DMS 273 (cell line): ENCODE measurements at regions not wholly inside any gene's neighbourhood (a gene's known extent, or its start where the extent isn't known, plus 50 kb on each side); places are given as distances from the start of the nearest gene placed in this dataset.
A peak's percentile ranks its signal among the peaks of the same experiment; 100 is the strongest.
"Not testable (repeated sequence)": the region's sequence is repeated elsewhere in the genome, so short reads cannot be mapped to it uniquely, and the experiment has no call there.

Experiments
- DNase-seq: peaks from one replicate; lab custom pipeline; 2025; ENCODE audit not compliant: unreplicated experiment; lab: John Stamatoyannopoulos, UW

GRCh38 chr1:146729642-146730344 is 208.3 kb upstream of the NBPF12 start:
- not testable (repeated sequence) for DNase-seq

GRCh38 chr1:146715054-146715453 is 223.1 kb upstream of the NBPF12 start:
- not testable (repeated sequence) for DNase-seq

- DNase-seq: peak; percentile 54
Measured at GRCh38 chr1:146710838-146711521, 227.1 kb upstream of the NBPF12 start.

GRCh38 chr1:146709302-146709701 is 228.8 kb upstream of the NBPF12 start:
- DNase-seq: not testable (repeated sequence)

GRCh38 chr1:146704162-146704724 is 233.9 kb upstream of the NBPF12 start:
- DNase-seq: not testable (repeated sequence)

GRCh38 chr1:146701320-146701719 is 236.8 kb upstream of the NBPF12 start:
- DNase-seq: not testable (repeated sequence)

- DNase-seq: not testable (repeated sequence)
Measured at GRCh38 chr1:146695388-146695787, 242.7 kb upstream of the NBPF12 start.

- not testable (repeated sequence) for DNase-seq
Measured at GRCh38 chr1:146691798-146692197, 246.3 kb upstream of the NBPF12 start.

- not testable (repeated sequence) for DNase-seq
Measured at GRCh38 chr1:146688893-146689292, 249.2 kb upstream of the NBPF12 start.

GRCh38 chr1:146686777-146687366 is 251.3 kb upstream of the NBPF12 start:
- DNase-seq: not testable (repeated sequence)

GRCh38 chr1:146683126-146683429 is 255.0 kb upstream of the NBPF12 start:
- not testable (repeated sequence) for DNase-seq

- not testable (repeated sequence) for DNase-seq
Measured at GRCh38 chr1:146682227-146683125, 255.6 kb upstream of the NBPF12 start.

GRCh38 chr1:146673729-146674299 is 264.3 kb upstream of the NBPF12 start:
- not testable (repeated sequence) for DNase-seq

GRCh38 chr1:146672608-146673007 is 265.5 kb upstream of the NBPF12 start:
- DNase-seq: not testable (repeated sequence)

- not testable (repeated sequence) for DNase-seq
Measured at GRCh38 chr1:146671588-146671987, 266.5 kb upstream of the NBPF12 start.

- DNase-seq: not testable (repeated sequence)
Measured at GRCh38 chr1:146670832-146671566, 267.1 kb upstream of the NBPF12 start.

GRCh38 chr1:146666275-146666674 is 271.8 kb upstream of the NBPF12 start:
- DNase-seq: not testable (repeated sequence)

- not testable (repeated sequence) for DNase-seq
Measured at GRCh38 chr1:146660242-146660641, 277.9 kb upstream of the NBPF12 start.

GRCh38 chr1:146656356-146657060 is 281.6 kb upstream of the NBPF12 start:
- not testable (repeated sequence) for DNase-seq
